Mesothelial cell of epicardium (in vitro differentiated cells): ENCODE measurements at regions not wholly inside any gene's neighbourhood (a gene's known extent, or its start where the extent isn't known, plus 50 kb on each side); places are given as distances from the start of the nearest gene placed in this dataset.
A peak's percentile ranks its signal among the peaks of the same experiment; 100 is the strongest.

Experiments used
- DNase-seq, 2 experiments: peaks; one replicate each; pipeline ENCODE4 v3.0.0; 2021; ENCODE audit warnings: low spot score in 2 of 2; ENCODE audit not compliant: unreplicated experiment in 2 of 2
- H3K27ac Mint-ChIP-seq: 2 replicates; pipeline ENCODE4 v1.8.0; 2021; ENCODE audit warnings: mixed read lengths
- H3K27me3 Mint-ChIP-seq: 2 replicates; pipeline ENCODE4 v1.8.0; 2021; ENCODE audit warnings: low read depth, mixed read lengths
- H3K36me3 Mint-ChIP-seq: 2 replicates; pipeline ENCODE4 v1.8.0; 2021; ENCODE audit warnings: mixed read lengths
- H3K4me1 Mint-ChIP-seq: 2 replicates; pipeline ENCODE4 v1.8.0; 2021; ENCODE audit warnings: mixed read lengths
- H3K4me3 Mint-ChIP-seq: 2 replicates; pipeline ENCODE4 v1.8.0; 2021; ENCODE audit warnings: mild to moderate bottlenecking, moderate library complexity, mixed read lengths
- H3K9me3 Mint-ChIP-seq: 2 replicates; pipeline ENCODE4 v1.8.0; 2021; ENCODE audit warnings: mixed read lengths
- TF ChIP-seq, protein P1 (sequence below): fragments of 200-600 bp; sonication (generic); IDR thresholded peaks from one replicate; pipeline ENCODE4 v1.5.0; 2021; ENCODE audit warnings: antibody characterized with exemption; ENCODE audit not compliant: unreplicated experiment

DNA sequence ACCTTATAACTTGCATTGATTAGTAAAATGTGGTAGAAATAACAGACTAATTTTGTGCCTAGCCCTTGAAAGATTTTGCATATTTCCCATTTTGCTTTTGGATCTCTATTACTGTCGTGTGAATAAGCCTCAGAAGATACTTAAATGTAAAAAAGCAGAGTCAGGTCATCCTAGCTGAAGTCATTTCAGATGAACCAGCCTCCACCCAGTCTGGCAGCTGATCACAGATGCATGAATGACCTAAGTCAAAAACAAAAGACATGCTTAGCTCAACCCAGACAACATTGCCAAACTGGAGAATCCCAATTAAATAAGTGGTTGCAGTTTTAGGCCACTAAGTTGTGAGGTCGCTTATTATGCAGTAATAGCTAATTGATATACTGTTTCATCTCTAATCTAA, 349.9 kb downstream of the C12orf50 start:
- no peaks in the 10 kb centered on the region for H3K9me3 Mint-ChIP-seq
- H3K27ac Mint-ChIP-seq = no peak overlapping the region
- no peaks in the 10 kb centered on the region for H3K27me3 Mint-ChIP-seq
- DNase-seq = no peak
- no peaks in the 10 kb centered on the region for H3K36me3 Mint-ChIP-seq
- peaks cover 2% of the 10 kb centered on the region for H3K4me1 Mint-ChIP-seq
- no peak overlapping the region for H3K4me3 Mint-ChIP-seq
- TF ChIP-seq, protein P1, sequence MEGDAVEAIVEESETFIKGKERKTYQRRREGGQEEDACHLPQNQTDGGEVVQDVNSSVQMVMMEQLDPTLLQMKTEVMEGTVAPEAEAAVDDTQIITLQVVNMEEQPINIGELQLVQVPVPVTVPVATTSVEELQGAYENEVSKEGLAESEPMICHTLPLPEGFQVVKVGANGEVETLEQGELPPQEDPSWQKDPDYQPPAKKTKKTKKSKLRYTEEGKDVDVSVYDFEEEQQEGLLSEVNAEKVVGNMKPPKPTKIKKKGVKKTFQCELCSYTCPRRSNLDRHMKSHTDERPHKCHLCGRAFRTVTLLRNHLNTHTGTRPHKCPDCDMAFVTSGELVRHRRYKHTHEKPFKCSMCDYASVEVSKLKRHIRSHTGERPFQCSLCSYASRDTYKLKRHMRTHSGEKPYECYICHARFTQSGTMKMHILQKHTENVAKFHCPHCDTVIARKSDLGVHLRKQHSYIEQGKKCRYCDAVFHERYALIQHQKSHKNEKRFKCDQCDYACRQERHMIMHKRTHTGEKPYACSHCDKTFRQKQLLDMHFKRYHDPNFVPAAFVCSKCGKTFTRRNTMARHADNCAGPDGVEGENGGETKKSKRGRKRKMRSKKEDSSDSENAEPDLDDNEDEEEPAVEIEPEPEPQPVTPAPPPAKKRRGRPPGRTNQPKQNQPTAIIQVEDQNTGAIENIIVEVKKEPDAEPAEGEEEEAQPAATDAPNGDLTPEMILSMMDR = no peak

DNA sequence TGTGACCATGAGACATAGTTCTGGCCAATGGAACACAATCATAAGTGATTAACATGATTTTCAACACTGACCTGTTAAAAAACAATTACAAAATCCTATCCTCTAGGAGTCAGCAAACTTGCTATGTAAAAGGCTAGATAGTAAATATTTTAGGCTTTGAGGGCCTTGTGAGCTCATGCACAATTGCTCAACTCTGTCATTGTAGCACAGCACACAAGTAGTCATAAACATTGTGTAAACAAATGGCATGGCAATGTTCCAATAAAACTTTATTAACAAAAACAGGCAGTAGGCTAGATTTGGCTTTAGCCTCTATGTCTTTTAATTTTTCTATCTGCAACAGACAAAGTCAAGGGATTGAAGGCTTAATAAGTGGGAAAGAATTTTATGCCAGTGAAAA, 350.7 kb downstream of the C12orf50 start:
- Mint-ChIP-seq H3K36me3 (no peaks in the 10 kb centered on the region), H3K4me1 (peaks cover 2% of the 10 kb centered on the region), H3K4me3 (no peak overlapping the region), H3K27ac (no peak overlapping the region), H3K9me3 (no peaks in the 10 kb centered on the region), H3K27me3 (no peaks in the 10 kb centered on the region)
- TF ChIP-seq, protein P1 = no peak
- DNase-seq = no peak

DNA sequence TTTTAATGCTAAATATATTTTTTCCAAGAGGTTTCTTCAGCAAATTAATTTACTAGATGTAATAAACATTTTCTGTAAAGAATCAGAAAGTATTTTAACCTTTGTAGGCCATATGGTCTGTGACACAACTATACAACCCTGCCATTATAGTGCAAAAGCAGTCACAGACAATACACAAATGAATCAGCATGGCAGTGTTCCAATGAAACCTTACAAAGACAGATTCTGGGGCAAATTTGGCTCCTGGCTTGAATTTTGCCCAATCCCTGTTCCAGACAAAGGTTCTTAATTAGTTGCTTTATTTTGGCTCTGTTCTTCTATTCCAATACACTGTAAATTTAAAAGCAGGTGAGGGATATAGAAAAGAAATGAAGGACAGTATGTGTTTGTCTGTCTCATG, 352.5 kb downstream of the C12orf50 start:
- Mint-ChIP-seq H3K27ac (no peak overlapping the region), H3K9me3 (peaks cover 9% of the 10 kb centered on the region), H3K36me3 (no peaks in the 10 kb centered on the region), H3K27me3 (no peaks in the 10 kb centered on the region), H3K4me1 (peaks cover 2% of the 10 kb centered on the region), H3K4me3 (no peak overlapping the region)
- no peak for DNase-seq
- TF ChIP-seq, protein P1 = no peak

DNA sequence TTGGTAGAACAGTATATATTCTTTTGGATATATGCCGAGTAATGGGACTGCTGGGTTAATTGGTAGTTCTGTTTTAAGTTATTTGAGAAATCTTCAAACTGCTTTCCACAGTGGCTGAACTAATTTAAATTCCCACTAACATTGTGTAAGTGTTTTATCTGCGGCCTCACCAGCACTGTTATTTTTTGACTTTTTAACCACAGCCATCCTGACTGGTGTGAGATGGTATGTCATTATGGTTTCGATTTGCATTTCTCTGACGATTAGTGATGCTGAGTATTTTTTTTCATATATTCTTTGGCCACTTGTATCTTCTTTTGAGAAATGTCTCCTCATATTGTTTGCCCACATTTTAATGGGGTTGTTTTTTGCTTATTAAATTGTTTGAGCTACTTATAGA, 357.4 kb downstream of the C12orf50 start:
- no peak for DNase-seq
- TF ChIP-seq, protein P1 = no peak
- Mint-ChIP-seq H3K4me3 (no peak overlapping the region), H3K36me3 (peaks cover 2% of the 10 kb centered on the region), H3K4me1 (peaks cover 5% of the 10 kb centered on the region), H3K27ac (no peak overlapping the region), H3K9me3 (peaks cover 25% of the 10 kb centered on the region), H3K27me3 (no peaks in the 10 kb centered on the region)

DNA sequence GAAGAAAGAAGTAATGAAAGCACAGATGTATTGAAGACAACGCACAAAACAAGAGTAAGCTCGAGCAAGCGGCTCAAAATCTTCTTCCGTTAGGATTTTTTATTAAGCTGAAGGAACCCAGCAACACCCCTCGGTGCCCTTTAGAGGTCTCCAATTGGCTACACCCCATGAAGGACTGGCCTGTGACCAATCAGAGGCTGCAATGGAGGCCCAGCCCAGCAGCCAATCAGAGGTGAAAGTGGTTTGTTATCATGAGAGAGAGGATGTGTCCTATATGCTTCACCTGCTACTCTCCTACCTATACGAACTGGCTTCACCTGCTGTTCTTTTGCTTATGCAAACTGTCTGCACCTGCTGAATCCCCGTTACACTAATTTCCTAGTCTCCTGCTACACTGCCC, 358.8 kb downstream of the C12orf50 start:
- Mint-ChIP-seq H3K27me3 (no peaks in the 10 kb centered on the region), H3K4me3 (no peak overlapping the region), H3K9me3 (peaks cover 25% of the 10 kb centered on the region), H3K4me1 (peaks cover 4% of the 10 kb centered on the region), H3K27ac (no peak overlapping the region), H3K36me3 (peaks cover 2% of the 10 kb centered on the region)
- TF ChIP-seq, protein P1 = no peak
- no peak for DNase-seq

DNA sequence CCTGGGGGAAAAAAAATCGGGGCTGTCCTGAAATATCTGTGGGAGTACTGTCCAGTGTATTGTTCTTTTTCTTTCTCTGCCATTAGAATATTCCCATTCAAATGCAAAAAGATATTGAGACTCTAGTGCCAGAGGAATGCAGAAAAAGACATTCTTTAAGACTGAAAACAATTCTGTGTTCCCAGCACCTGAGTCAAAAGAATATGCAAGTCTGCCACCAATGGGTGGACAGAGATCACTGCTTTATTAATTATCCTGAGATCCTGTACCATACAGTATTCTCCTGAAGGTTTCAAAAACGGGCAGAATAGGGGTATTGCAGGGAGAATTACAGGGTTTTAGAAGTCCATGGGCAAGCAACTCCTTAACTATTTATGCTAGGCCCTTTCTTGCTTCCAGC, 361.8 kb downstream of the C12orf50 start:
- peak overlapping the region; percentile 16 for H3K27ac Mint-ChIP-seq
- H3K4me1 Mint-ChIP-seq = peaks cover 11% of the 10 kb centered on the region
- no peak for DNase-seq
- H3K4me3 Mint-ChIP-seq = no peak overlapping the region
- H3K27me3 Mint-ChIP-seq = no peaks in the 10 kb centered on the region
- TF ChIP-seq, protein P1 = no peak
- peaks cover 23% of the 10 kb centered on the region for H3K9me3 Mint-ChIP-seq
- H3K36me3 Mint-ChIP-seq = peaks cover 2% of the 10 kb centered on the region
